Stimulated activated CD4-positive, alpha-beta T cell treated with anti-CD3 and anti-CD28 coated beads, Interleukin-12 subunit alpha, Interleukin-12 subunit beta, amount 100 ng/mL, for 24 hours (primary cell): ENCODE measurements at regions not wholly inside any gene's neighbourhood (a gene's known extent, or its start where the extent isn't known, plus 50 kb on each side); places are given as distances from the start of the nearest gene placed in this dataset.
"Not testable (repeated sequence)": the region's sequence is repeated elsewhere in the genome, so short reads cannot be mapped to it uniquely, and the experiment has no call there.

Experiments used
- DNase-seq, 2 experiments: peaks; one replicate each; pipeline ENCODE4 v3.0.0-alpha.2; 2020; ENCODE audit warnings: low read depth in 2 of 2

- DNase-seq = no peak
Measured at GRCh38 chr5:109630093-109630492, 59.6 kb upstream of the MAN2A1 start.

GRCh38 chr5:109628591-109628990, 61.1 kb upstream of the MAN2A1 start:
- DNase-seq = no peak

DNA sequence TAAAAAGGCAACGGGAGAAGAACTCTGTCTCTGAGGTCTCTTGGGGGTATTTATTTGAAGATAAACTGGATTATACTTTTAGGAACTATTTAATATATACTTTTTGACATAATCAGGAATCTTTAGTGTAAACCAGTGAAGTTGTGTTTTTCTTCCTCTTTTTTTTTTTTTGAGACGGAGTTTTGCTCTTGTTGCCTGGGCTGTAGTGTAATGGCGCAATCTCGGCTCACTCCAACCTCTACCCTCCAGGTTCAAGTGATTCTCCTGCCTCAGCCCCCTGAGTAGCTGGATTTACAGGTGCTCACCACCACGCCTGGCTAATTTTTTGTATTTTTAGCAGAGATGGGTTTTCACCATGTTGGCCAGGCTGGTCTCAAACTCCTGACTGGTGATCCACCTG, 68.5 kb upstream of the MAN2A1 start:
- not testable (repeated sequence) for DNase-seq

DNA sequence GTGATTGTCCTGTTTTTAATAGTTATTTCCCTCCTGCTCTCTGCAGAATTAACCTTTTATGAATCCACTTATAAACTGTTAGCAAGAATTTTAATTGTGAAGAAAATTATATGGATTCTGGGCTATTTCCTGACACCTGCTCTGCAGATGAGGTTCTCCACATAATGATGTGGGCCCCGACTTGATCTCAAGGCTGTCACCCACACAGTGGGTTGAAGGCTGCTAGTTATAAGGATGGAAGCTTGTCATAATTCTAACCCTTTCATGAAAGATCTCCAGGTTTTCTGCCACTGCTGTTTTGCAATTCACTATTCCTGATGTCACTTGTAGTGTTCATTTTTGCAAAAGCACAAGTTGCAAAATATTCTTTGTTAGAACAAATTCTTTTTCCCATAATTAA, 69.1 kb upstream of the MAN2A1 start:
- no peak for DNase-seq

GRCh38 chr5:109619606-109620005, 70.1 kb upstream of the MAN2A1 start:
- DNase-seq = no peak

DNA sequence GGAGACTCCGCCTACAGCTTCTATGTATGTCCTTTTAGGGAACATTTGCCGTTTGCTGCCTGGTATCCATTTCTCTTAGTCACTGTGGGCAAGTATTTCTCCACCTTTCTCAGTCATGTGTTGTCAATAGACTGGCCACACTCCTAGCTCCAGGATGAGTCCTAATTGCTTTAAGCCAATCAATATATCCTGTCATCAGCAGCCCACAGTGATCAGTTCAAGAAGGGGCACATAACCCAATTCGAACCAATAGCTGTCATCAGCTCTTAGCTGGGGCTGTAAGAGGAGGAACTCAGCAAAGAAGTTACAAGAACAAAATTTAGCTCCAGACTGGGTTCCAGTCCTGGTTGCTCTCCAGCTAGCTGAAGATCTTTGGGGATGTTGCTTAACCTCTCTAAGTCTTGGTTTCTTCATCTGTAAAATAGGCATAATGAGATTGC, 70.7 kb upstream of the MAN2A1 start:
- DNase-seq = no peak

DNA sequence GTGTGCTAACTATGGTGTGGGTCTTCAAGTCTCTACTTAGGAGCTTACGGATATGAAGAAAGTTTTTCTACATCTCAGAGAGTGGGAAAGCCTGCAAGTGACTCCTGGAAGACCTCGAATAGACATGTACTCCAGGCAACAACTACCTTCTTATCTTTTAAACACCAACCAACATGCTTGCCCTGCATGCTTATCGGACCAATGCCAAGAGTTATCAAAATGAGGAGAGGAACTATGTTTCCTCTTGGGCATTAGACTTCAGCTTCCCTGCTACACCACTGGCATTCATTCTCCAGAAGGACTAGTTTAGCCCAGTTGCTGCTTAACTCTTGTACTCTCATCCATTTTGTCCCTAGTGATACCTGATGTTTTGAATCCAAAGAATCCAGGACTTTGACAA, 74.7 kb upstream of the MAN2A1 start:
- DNase-seq = no peak

- no peak for DNase-seq
Measured at GRCh38 chr5:109614301-109614700, 75.4 kb upstream of the MAN2A1 start.

DNA sequence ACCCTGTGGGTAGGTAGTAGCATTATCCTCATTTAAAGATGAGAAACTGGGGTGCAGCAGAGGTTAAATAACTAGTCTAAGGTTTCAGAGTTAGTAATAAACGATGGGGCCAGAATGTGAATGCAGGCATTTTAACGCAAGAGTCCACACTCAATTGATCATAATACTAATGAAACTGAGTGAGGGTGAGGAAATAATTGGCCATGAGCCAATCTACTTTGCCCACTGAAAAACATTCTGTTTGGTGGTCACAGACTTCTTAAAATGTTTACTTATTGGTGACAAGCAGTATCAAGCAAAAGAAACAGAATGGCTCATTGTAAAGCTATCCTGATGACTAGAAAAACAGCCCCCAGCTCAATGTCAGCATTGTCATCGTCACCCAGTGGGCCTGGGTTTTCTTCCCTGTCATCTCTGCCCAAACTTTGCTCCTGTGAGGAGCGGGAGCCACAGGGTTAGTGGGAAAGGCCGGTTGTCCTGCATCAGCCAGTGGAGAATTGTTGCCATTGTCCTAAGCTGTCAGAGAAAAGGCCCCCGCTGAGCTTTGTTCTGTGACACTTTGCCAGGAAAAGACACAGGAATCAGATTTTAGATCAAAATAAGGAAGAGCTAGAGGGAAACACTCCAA, 77.3 kb upstream of the MAN2A1 start:
- no peak for DNase-seq

GRCh38 chr5:109611505-109611904, 78.2 kb upstream of the MAN2A1 start:
- no peak for DNase-seq

DNA sequence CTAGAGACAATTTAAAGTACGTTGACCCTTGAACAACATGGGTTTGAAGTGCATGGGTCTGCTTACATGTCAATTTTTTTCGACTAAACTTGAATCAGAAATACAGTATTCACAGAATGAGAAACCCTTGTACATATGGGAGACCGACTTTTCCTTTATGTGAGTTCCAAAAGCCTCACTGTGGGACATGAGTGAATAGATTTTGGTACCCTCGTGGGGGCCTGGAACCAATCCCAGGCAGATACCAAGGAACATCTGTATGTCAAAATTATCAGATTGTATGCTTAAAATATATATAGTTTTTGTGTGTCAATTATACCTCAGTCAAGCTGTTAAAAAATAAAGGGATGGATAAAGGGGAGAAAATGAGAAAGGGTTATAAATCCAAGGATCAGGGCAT, 78.7 kb upstream of the MAN2A1 start:
- DNase-seq = no peak

- DNase-seq = no peak
Measured at GRCh38 chr5:109610581-109610980, 79.1 kb upstream of the MAN2A1 start.

DNA sequence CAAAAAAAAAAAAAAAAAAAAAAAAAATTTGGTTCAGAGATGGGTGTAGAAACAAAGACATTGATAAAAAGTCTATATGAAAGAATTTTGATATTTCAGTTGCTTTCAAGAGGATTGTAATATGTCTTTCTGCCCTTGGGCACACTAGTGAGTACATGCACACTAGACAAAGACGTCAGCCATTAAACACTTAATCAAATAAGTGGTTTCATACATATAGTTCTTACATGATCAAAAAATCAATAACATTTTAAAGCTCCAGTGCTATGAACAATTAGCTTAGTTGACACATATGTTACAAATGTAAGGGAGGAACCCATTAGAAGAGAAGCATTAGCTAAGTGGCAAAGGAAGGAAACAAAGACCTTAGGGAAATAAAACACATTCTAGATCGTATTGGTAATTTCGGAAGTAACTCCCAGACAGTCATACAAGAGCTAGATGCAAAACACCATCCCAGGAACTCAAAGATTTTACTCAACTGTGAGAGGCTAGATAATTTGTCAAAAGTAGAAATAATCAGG, 84.5 kb upstream of the MAN2A1 start:
- no peak for DNase-seq

GRCh38 chr5:109604758-109605157, 85.0 kb upstream of the MAN2A1 start:
- DNase-seq = no peak

GRCh38 chr5:109601736-109602135, 88.0 kb upstream of the MAN2A1 start:
- DNase-seq = no peak

- no peak for DNase-seq
Measured at GRCh38 chr5:109597893-109598292, 91.8 kb upstream of the MAN2A1 start.

DNA sequence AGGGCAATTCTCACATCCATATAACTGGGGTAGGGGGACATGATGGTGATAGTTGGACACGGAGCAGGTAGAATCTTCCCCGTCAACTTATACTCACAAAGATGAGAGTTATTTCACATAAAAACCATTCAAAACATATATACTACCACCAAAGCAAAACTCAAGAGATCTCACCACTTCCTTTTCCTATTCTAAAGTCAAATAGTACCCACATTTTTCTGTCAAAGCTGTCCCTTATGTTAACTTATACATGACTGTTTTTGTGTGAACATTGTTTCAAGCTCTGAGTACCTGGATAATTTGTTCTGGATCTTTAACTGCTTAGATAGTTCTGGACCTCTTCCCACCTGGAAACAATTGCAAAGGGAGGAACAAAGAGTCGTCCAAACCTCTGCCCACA, 95.5 kb upstream of the MAN2A1 start:
- no peak for DNase-seq

DNA sequence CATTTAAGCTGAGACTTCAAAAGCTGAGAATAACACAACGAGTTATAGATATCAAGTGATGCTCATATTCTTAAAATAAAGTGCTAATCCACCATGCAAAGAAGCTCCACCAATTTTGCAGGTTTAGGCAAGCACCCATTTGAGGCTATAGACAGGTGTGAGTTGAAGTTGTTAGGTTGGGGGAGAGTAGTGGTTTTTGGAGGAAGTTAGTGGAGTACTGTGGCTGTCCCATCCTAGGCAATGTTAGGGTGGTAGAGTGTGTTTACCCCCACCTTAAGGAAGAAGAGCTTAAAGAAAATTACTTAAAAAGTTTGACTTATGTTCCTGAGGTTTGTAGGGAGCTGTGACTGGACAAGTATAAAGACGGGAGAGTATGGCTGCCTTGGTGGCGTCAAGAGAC, 98.9 kb upstream of the MAN2A1 start:
- no peak for DNase-seq

DNA sequence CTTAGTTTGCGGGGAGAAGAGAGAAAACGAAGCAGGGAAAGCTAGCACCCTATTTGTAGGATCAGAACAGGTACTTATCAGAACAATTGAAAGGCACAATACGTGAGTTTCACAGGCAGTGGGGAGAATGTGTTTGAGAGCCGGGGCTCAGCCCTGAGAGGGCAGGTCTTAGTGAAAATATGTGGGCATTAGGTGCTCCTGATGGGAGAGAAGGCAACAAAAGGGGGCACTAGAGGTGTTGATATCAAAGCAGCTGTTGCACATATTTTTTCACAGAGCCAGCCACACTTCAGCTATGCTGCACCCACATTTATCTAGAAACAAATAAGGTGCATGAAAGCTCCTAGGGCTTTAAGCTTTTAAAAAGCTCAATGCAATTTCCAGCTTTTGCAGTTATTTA, 99.7 kb upstream of the MAN2A1 start:
- no peak for DNase-seq

GRCh38 chr5:109589239-109589638, 100.5 kb upstream of the MAN2A1 start:
- no peak for DNase-seq

DNA sequence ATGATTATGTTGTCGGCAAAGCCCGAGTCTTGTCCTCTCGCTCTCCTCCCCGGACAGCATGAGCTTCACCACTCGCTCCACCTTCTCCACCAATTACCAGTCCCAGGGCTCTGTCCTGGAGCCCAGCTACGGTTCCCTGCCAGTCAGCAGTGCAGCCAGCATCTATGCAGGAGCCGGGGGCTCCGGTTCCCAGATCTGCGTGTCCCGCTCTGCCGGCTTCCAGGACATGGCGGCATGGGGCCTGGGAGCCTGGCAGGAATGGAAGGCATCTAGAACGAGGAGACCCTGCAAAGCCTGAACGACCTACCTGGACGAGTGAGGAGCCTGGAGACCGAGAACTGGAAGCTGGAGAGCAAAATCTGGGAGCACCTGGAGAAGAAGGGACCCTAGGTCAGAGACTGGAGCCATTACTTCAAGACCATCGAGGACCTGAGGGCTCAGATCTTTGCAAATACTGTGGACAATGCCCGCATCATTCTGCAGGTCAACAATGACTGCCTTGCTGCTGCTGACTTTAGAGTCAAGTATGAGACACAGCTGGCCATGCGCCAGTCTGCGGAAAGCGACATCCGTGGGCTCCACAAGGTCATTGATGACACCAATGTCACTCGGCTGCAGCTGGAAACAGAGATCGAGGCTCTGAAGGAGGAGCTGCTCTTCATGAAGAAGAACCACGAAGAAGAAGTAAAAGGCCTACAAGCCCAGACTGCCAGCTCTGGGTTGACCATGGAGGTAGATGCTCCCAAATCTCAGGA, 101.3 kb upstream of the MAN2A1 start:
- DNase-seq = no peak

DNA sequence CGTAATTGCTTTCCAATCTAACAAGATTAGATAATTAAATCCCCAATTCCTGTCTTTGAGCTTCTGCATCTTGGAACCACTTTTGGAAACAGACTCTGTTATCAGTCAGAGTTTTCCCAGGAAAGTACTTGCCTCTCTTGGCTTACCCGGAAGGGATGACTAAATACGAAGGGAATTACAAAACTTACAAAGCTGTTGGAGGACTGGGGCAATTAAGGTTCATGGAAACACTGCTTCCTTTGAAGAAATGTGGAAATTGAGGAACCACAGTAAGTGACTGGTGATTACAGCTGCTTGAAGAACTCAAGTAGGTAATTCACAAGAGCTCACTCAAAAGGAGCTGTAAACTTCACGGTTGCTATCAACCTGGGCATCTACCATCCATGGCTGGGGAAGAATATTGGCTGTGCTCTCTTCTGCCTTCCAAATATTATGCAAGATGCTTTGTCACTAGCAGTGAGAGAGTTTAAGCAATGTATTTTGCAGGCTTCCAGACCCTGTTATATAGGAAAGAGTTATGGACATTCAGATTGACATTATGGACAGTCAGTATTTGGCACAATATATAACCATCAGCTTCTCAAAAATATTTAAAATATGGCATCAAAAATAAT, 104.6 kb upstream of the MAN2A1 start:
- DNase-seq = no peak

DNA sequence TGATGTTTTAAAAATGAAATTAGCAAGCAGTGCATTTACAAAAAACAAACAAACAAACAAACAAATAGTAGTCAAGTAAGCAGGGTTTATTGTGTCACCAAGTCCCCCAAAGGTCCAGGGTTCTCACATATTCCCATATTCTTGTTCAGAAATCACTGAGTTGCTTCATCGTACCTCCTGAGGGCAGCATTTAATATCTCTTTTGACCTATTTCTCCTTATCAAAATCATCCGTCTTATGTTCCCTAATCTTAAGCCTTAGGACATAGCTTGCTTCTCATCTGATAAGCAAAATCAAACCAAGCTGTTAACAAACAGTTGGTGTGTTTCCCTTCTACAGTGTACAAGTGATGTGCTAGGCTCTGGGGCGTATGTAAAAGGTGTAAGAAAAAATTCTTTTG, 109.5 kb upstream of the MAN2A1 start:
- no peak for DNase-seq
